ENCODE measurements at regions not wholly inside any gene's neighbourhood (a gene's known extent, or its start where the extent isn't known, plus 50 kb on each side); places are given as distances from the start of the nearest gene placed in this dataset.
"Not testable (repeated sequence)": the region's sequence is repeated elsewhere in the genome, so short reads cannot be mapped to it uniquely, and the experiment has no call there.

GRCh38 chr17:12229335-12229734 is 208.7 kb downstream of the MAP2K4 start:
- no peak for TF ChIP-seq CTCF (IDR thresholded peaks at IDR 0.05; ENCODE audit: insufficient read depth, low read length, severe bottlenecking)
- H3K4me3 ChIP-seq (ENCODE audit: low read depth, low read length) = no peak overlapping the region
- FAIRE-seq = peak; percentile 62

GRCh38 chr17:12230481-12231354 is 210.0 kb downstream of the MAP2K4 start:
- H3K36me3 ChIP-seq (ENCODE audit: control insufficient read depth, insufficient read depth, low read length) = no peaks in the 10 kb centered on the region
- no peak for FAIRE-seq
- DNase-seq (ENCODE audit: low read depth) = no peak
- TF ChIP-seq CTCF (IDR thresholded peaks at IDR 0.05; ENCODE audit: insufficient read depth, low read length, severe bottlenecking) = no peak
- H3K27me3 ChIP-seq (ENCODE audit: control insufficient read depth, insufficient read depth, low read length) = no peaks in the 10 kb centered on the region
- no peak overlapping the region for H3K4me3 ChIP-seq (ENCODE audit: low read depth, low read length)

More at GRCh38 chr17:12229335-12229734, 208.7 kb downstream of the MAP2K4 start:
- DNase-seq (ENCODE audit: low read depth) = no peak
- no peaks in the 10 kb centered on the region for H3K27me3 ChIP-seq (ENCODE audit: control insufficient read depth, insufficient read depth, low read length)
- H3K36me3 ChIP-seq (ENCODE audit: control insufficient read depth, insufficient read depth, low read length) = no peaks in the 10 kb centered on the region

- H3K36me3 ChIP-seq (ENCODE audit: control insufficient read depth, insufficient read depth, low read length) = no peaks in the 10 kb centered on the region
- no peaks in the 10 kb centered on the region for H3K27me3 ChIP-seq (ENCODE audit: control insufficient read depth, insufficient read depth, low read length)
- no peak for TF ChIP-seq CTCF (IDR thresholded peaks at IDR 0.05; ENCODE audit: insufficient read depth, low read length, severe bottlenecking)
- no peak overlapping the region for H3K4me3 ChIP-seq (ENCODE audit: low read depth, low read length)
- DNase-seq (ENCODE audit: low read depth) = peak; percentile 34
- FAIRE-seq = no peak
Observed at GRCh38 chr17:12231355-12231682, 210.6 kb downstream of the MAP2K4 start.

- H3K4me3 ChIP-seq (ENCODE audit: low read depth, low read length); H3K27me3 ChIP-seq (ENCODE audit: control insufficient read depth, insufficient read depth, low read length); FAIRE-seq; DNase-seq (ENCODE audit: low read depth); H3K36me3 ChIP-seq (ENCODE audit: control insufficient read depth, insufficient read depth, low read length): not testable (repeated sequence)
Observed at GRCh38 chr17:12239021-12239420, 218.3 kb downstream of the MAP2K4 start.

- no peak overlapping the region for H3K4me3 ChIP-seq (ENCODE audit: low read depth, low read length)
- TF ChIP-seq CTCF (IDR thresholded peaks at IDR 0.05; ENCODE audit: insufficient read depth, low read length, severe bottlenecking) = no peak
- DNase-seq (ENCODE audit: low read depth) = no peak
- no peaks in the 10 kb centered on the region for H3K36me3 ChIP-seq (ENCODE audit: control insufficient read depth, insufficient read depth, low read length)
- peak; percentile 36 for FAIRE-seq
- no peaks in the 10 kb centered on the region for H3K27me3 ChIP-seq (ENCODE audit: control insufficient read depth, insufficient read depth, low read length)
Observed at GRCh38 chr17:12242345-12242954, 221.8 kb downstream of the MAP2K4 start.

- Histone ChIP-seq H3K36me3 (ENCODE audit: control insufficient read depth, insufficient read depth, low read length) (no peaks in the 10 kb centered on the region), H3K27me3 (ENCODE audit: control insufficient read depth, insufficient read depth, low read length) (no peaks in the 10 kb centered on the region), H3K4me3 (ENCODE audit: low read depth, low read length) (no peak overlapping the region)
- DNase-seq (ENCODE audit: low read depth) (no peak), FAIRE-seq (no peak)
- no peak for TF ChIP-seq CTCF (IDR thresholded peaks at IDR 0.05; ENCODE audit: insufficient read depth, low read length, severe bottlenecking)
Observed at GRCh38 chr17:12247761-12248160, 227.1 kb downstream of the MAP2K4 start.
